RWPE1 (cell line): ENCODE measurements at regions not wholly inside any gene's neighbourhood (a gene's known extent, or its start where the extent isn't known, plus 50 kb on each side); places are given as distances from the start of the nearest gene placed in this dataset.

Source experiments
- CTCF ChIA-PET: fragments of 350-600 bp; sonication (Branson Sonifier 250); formaldehyde crosslinking; extraction: SDS; loops from one replicate; lab custom pipeline; 2021; lab: Yijun Ruan, JAX
- POLR2A ChIA-PET: fragments of 400-600 bp; formaldehyde crosslinking; extraction: SDS; loops from one replicate; lab custom pipeline; 2020; ENCODE audit warnings: antibody characterized with exemption; ENCODE audit not compliant: low non-redundant PET; lab: Yijun Ruan, JAX
- DNase-seq: peaks from one replicate; pipeline ENCODE4 v3.0.0; 2012; ENCODE audit warnings: low spot score
- H3K27ac ChIP-seq: fragments of 450-650 bp; 2 replicates; pipeline ENCODE4 v1.5.1; 2017
- TF ChIP-seq, protein P1 (sequence below): fragments of 450-650 bp; conservative IDR thresholded peaks from 2 replicates; pipeline ENCODE4 v1.5.1; 2017; ENCODE audit warnings: low read depth, mild to moderate bottlenecking

DNA sequence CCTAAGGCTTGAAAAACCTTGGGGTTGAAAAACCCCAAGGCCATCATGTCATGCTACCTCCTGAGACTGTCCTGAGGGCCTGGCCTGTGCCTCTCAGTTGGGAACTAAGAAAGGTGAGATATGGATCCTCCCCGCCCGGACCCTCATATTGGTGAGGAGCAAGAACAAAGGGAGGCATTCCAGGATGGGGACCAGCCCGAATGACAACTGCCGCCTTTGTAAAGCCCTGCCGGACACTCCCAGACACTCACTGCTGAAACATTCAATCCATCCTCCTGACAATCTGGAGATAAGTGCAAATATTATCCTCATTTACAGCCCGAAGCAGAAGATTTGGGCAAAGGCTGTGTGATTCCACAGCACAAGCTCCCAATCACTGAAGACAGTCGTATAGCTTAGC lies 298.3 kb downstream of the NSG2 start:
- POLR2A ChIA-PET = no interaction called here
- TF ChIP-seq, protein P1, sequence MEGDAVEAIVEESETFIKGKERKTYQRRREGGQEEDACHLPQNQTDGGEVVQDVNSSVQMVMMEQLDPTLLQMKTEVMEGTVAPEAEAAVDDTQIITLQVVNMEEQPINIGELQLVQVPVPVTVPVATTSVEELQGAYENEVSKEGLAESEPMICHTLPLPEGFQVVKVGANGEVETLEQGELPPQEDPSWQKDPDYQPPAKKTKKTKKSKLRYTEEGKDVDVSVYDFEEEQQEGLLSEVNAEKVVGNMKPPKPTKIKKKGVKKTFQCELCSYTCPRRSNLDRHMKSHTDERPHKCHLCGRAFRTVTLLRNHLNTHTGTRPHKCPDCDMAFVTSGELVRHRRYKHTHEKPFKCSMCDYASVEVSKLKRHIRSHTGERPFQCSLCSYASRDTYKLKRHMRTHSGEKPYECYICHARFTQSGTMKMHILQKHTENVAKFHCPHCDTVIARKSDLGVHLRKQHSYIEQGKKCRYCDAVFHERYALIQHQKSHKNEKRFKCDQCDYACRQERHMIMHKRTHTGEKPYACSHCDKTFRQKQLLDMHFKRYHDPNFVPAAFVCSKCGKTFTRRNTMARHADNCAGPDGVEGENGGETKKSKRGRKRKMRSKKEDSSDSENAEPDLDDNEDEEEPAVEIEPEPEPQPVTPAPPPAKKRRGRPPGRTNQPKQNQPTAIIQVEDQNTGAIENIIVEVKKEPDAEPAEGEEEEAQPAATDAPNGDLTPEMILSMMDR = no peak
- no peak for DNase-seq
- CTCF ChIA-PET = interaction anchor here (1.2 to 1.5 kb wide), 2 partner anchors 14 to 27 kb away, joined by 3 to 4 read pairs; no protein-coding TSS in a partner anchor
- H3K27ac ChIP-seq = no peak overlapping the region

- ChIA-PET CTCF (interaction anchor here (0.6 to 1.5 kb wide), 4 partner anchors 14 to 1151 kb away, joined by 3 to 4 read pairs (median 3); no protein-coding TSS in a partner anchor), POLR2A (no interaction called here)
- H3K27ac ChIP-seq = no peak overlapping the region
- TF ChIP-seq, protein P1 = no peak
- DNase-seq = no peak
Measured at GRCh38 chr5:174344335-174344734, 298.8 kb downstream of the NSG2 start.

GRCh38 chr5:174347183-174347582 lies 301.7 kb downstream of the NSG2 start:
- DNase-seq = no peak
- CTCF ChIA-PET = no interaction called here
- TF ChIP-seq, protein P1 = no peak
- H3K27ac ChIP-seq = no peak overlapping the region
- POLR2A ChIA-PET = no interaction called here

- H3K27ac ChIP-seq = no peak overlapping the region
- POLR2A ChIA-PET = no interaction called here
- DNase-seq = no peak
- CTCF ChIA-PET = interaction anchor here (0.6 to 1.5 kb wide), 2 partner anchors 71 to 445 kb away, joined by 3 to 9 read pairs; no protein-coding TSS in a partner anchor
- TF ChIP-seq, protein P1 = no peak
Measured at GRCh38 chr5:174348311-174348981, 302.9 kb downstream of the NSG2 start.

DNA sequence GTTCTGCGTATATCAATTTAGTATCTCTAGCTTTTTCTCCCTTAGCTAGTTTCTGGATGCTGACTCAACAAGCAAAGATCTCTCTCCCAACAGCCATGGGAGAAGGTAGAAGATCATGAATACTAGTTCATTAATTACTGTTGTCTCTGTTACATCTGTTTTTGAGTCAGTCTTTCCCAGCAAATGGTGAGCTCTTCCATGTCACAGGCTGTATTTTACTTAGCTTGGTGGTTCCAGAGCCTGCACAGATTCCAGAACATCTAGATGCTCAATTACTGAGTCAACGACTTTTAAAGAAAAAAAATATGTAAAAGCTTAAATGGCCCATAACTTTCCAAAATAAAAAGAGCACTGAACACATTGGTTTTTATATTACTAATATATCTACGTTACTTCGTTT lies 307.2 kb downstream of the NSG2 start:
- no peak for DNase-seq
- CTCF ChIA-PET = interaction anchor here (0.6 to 1.0 kb wide), 3 partner anchors 11 to 71 kb away, joined by 5 to 7 read pairs (median 6); no protein-coding TSS in a partner anchor
- TF ChIP-seq, protein P1 = no peak
- POLR2A ChIA-PET = no interaction called here
- H3K27ac ChIP-seq = no peak overlapping the region

DNA sequence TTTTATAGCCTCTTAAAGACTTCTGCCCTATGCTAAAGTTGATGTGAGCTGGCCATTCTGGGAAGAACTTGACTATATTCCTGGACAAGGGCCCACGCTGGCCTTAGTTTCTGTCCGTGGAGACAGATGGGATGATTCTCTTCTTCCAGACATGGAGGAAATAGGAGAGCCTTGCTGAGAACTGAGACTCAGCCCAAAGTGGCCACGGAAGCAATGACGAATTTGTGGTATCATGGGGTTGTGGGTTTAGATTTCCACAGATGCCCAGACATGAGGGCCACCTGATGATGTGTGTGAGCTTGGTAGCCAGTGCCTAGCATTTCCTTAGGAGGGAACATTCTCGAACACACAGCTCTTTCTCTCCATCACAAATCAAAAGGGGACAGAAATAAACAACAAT lies 309.1 kb downstream of the NSG2 start:
- TF ChIP-seq, protein P1 = no peak
- CTCF ChIA-PET = interaction anchor here (0.7 to 1.1 kb wide), 4 partner anchors 9 to 582 kb away, joined by 3 to 5 read pairs (median 4); no protein-coding TSS in a partner anchor
- DNase-seq = no peak
- POLR2A ChIA-PET = interaction anchor here (0.5 kb wide), 1 partner anchor 48 kb away, joined by 3 read pairs; no protein-coding TSS in a partner anchor
- no peak overlapping the region; the same call in 1 of the 2 replicates for H3K27ac ChIP-seq
